ENCODE measurements at regions not wholly inside any gene's neighbourhood (a gene's known extent, or its start where the extent isn't known, plus 50 kb on each side); places are given as distances from the start of the nearest gene placed in this dataset.

- H3K27me3 ChIP-seq (ENCODE audit: control insufficient read depth in 4 of 4, insufficient read depth in 4 of 4, low read length in 3 of 4): no peaks in the 10 kb centered on the region
- no peak overlapping the region for H3K9ac ChIP-seq (ENCODE audit: low read depth in 1 of 2, low read length in 2 of 2)
- H3K4me3 ChIP-seq (ENCODE audit: low read depth in 1 of 3, low read length in 3 of 3): no peak overlapping the region
- no peaks in the 10 kb centered on the region for H3K9me3 ChIP-seq (ENCODE audit: control insufficient read depth in 4 of 4, low read length in 3 of 4)
- TF ChIP-seq ZBTB33 (IDR thresholded peaks at IDR 0.05) (no peak), FOXA1 (IDR thresholded peaks at IDR 0.05) (no peak), CTCF (IDR thresholded peaks at IDR 0.05; ENCODE audit: low read depth, low read length, missing input control) (no peak), EGR1 (IDR thresholded peaks at IDR 0.05; ENCODE audit: low read depth in 2 of 2) (no peak), SP1 (IDR thresholded peaks at IDR 0.05) (no peak), TAF1 (conservative IDR thresholded peaks at IDR 0.05) (no peak)
- no peaks in the 10 kb centered on the region for H3K36me3 ChIP-seq (ENCODE audit: control insufficient read depth in 4 of 4, insufficient read depth in 3 of 4, low read depth in 1 of 4, low read length in 3 of 4)
- H3K27ac ChIP-seq (ENCODE audit: low read depth in 1 of 2, low read length in 2 of 2): no peak overlapping the region
- no peak for DNase-seq (ENCODE audit: low spot score)
- H3K4me1 ChIP-seq (ENCODE audit: control insufficient read depth in 4 of 4, insufficient read depth in 4 of 4, low read length in 3 of 4): no peaks in the 10 kb centered on the region
- 93% methylated on average over 8 of the region's 8 CpGs for WGBS
These were observed 806.2 kb upstream of the WWC1 start for GRCh38 chr5:167485061-167485774.

- Histone ChIP-seq H3K9ac (ENCODE audit: low read depth in 1 of 2, low read length in 2 of 2) (no peak overlapping the region), H3K4me3 (ENCODE audit: low read depth in 1 of 3, low read length in 3 of 3) (no peak overlapping the region), H3K27me3 (ENCODE audit: control insufficient read depth in 4 of 4, insufficient read depth in 4 of 4, low read length in 3 of 4) (no peaks in the 10 kb centered on the region), H3K27ac (ENCODE audit: low read depth in 1 of 2, low read length in 2 of 2) (no peak overlapping the region), H3K9me3 (ENCODE audit: control insufficient read depth in 4 of 4, low read length in 3 of 4) (no peaks in the 10 kb centered on the region), H3K4me1 (ENCODE audit: control insufficient read depth in 4 of 4, insufficient read depth in 4 of 4, low read length in 3 of 4) (no peaks in the 10 kb centered on the region), H3K36me3 (ENCODE audit: control insufficient read depth in 4 of 4, insufficient read depth in 3 of 4, low read depth in 1 of 4, low read length in 3 of 4) (no peaks in the 10 kb centered on the region)
- 86% methylated on average over 2 of the region's 2 CpGs for WGBS
- DNase-seq (ENCODE audit: low spot score): no peak
- TF ChIP-seq NR2F2 (IDR thresholded peaks at IDR 0.05) (no peak), HNF4A (conservative IDR thresholded peaks at IDR 0.05) (no peak), TAF1 (conservative IDR thresholded peaks at IDR 0.05) (no peak), ZBTB33 (IDR thresholded peaks at IDR 0.05) (no peak), SP1 (IDR thresholded peaks at IDR 0.05) (no peak)
These were observed 803.1 kb upstream of the WWC1 start for GRCh38 chr5:167488371-167488770.

GRCh38 chr5:167489202-167489601 lies 802.2 kb upstream of the WWC1 start:
- Histone ChIP-seq H3K9ac (ENCODE audit: low read depth in 1 of 2, low read length in 2 of 2) (no peak overlapping the region), H3K36me3 (ENCODE audit: control insufficient read depth in 4 of 4, insufficient read depth in 3 of 4, low read depth in 1 of 4, low read length in 3 of 4) (no peaks in the 10 kb centered on the region), H3K27me3 (ENCODE audit: control insufficient read depth in 4 of 4, insufficient read depth in 4 of 4, low read length in 3 of 4) (no peaks in the 10 kb centered on the region), H3K9me3 (ENCODE audit: control insufficient read depth in 4 of 4, low read length in 3 of 4) (no peaks in the 10 kb centered on the region), H3K4me3 (ENCODE audit: low read depth in 1 of 3, low read length in 3 of 3) (no peak overlapping the region), H3K27ac (ENCODE audit: low read depth in 1 of 2, low read length in 2 of 2) (no peak overlapping the region), H3K4me1 (ENCODE audit: control insufficient read depth in 4 of 4, insufficient read depth in 4 of 4, low read length in 3 of 4) (no peaks in the 10 kb centered on the region)
- no peak for DNase-seq (ENCODE audit: low spot score)
- TF ChIP-seq FOXA2 (IDR thresholded peaks at IDR 0.05) (no peak), RAD21 (IDR thresholded peaks at IDR 0.05) (no peak), RXRA (IDR thresholded peaks at IDR 0.05) (no peak), HNF4A (conservative IDR thresholded peaks at IDR 0.05) (no peak), REST (IDR thresholded peaks at IDR 0.05) (no peak), HNF4G (IDR thresholded peaks at IDR 0.05) (no peak), FOXA1 (IDR thresholded peaks at IDR 0.05) (no peak), ZBTB33 (IDR thresholded peaks at IDR 0.05) (no peak), NR2F2 (IDR thresholded peaks at IDR 0.05) (no peak), EGR1 (IDR thresholded peaks at IDR 0.05; ENCODE audit: low read depth in 2 of 2) (no peak), YY1 (IDR thresholded peaks at IDR 0.05) (no peak)

All from liver (tissue), 8 donors.